GM23248 (cell line): ENCODE measurements at regions not wholly inside any gene's neighbourhood (a gene's known extent, or its start where the extent isn't known, plus 50 kb on each side); places are given as distances from the start of the nearest gene placed in this dataset.
"Not testable (repeated sequence)": the region's sequence is repeated elsewhere in the genome, so short reads cannot be mapped to it uniquely, and the experiment has no call there.

Source experiments
- DNase-seq: peaks from one replicate; pipeline ENCODE4 v3.0.0-alpha.2; 2015
- H2AFZ ChIP-seq: fragments of 200-600 bp; sonication (generic); 2 replicates; pipeline ENCODE4 v1.6.1; 2016; ENCODE audit warnings: antibody characterized with exemption
- H3F3A ChIP-seq: fragments of 200-600 bp; sonication (generic); 2 replicates; pipeline ENCODE4 v1.6.1; 2016; ENCODE audit warnings: mild to moderate bottlenecking, antibody characterized with exemption, mixed run types; ENCODE audit not compliant: insufficient read depth
- H3K27ac ChIP-seq: fragments of 200-600 bp; sonication (generic); 2 replicates; pipeline ENCODE4 v1.5.1; 2016; ENCODE audit warnings: mild to moderate bottlenecking
- H3K27me3 ChIP-seq: fragments of 200-600 bp; sonication (generic); replicated peaks from 2 replicates; pipeline ENCODE4 v1.6.1; 2016; ENCODE audit warnings: mild to moderate bottlenecking; ENCODE audit not compliant: insufficient read depth
- H3K36me3 ChIP-seq: fragments of 200-600 bp; sonication (generic); 2 replicates; pipeline ENCODE4 v1.6.1; 2016; ENCODE audit warnings: low read depth, mild to moderate bottlenecking
- H3K4me1 ChIP-seq: fragments of 200-600 bp; sonication (generic); 2 replicates; pipeline ENCODE4 v1.6.1; 2016; ENCODE audit warnings: mild to moderate bottlenecking; ENCODE audit not compliant: insufficient read depth
- H3K4me2 ChIP-seq: fragments of 200-600 bp; sonication (generic); one replicate; pipeline ENCODE4 v1.6.1; 2016; ENCODE audit warnings: mild to moderate bottlenecking; ENCODE audit not compliant: unreplicated experiment
- H3K4me3 ChIP-seq: fragments of 200-600 bp; sonication (generic); 2 replicates; pipeline ENCODE4 v1.5.1; 2016; ENCODE audit warnings: mild to moderate bottlenecking
- H3K79me2 ChIP-seq: fragments of 200-600 bp; sonication (generic); 2 replicates; pipeline ENCODE4 v1.6.1; 2016; ENCODE audit warnings: mild to moderate bottlenecking; ENCODE audit not compliant: insufficient read depth
- H3K9ac ChIP-seq: fragments of 200-600 bp; sonication (generic); 2 replicates; pipeline ENCODE4 v1.6.1; 2016; ENCODE audit warnings: mild to moderate bottlenecking
- H3K9me2 ChIP-seq: fragments of 200-600 bp; sonication (generic); 2 replicates; pipeline ENCODE4 v1.6.1; 2016; ENCODE audit warnings: mixed run types, mild to moderate bottlenecking, moderate library complexity; ENCODE audit not compliant: insufficient read depth
- H3K9me3 ChIP-seq: fragments of 200-600 bp; sonication (generic); one replicate; pipeline ENCODE4 v1.6.1; 2017; ENCODE audit warnings: low read depth
- H4K20me1 ChIP-seq: fragments of 200-600 bp; sonication (generic); 2 replicates; pipeline ENCODE4 v1.6.0; 2016; ENCODE audit not compliant: insufficient read depth
- EZH2 ChIP-seq: fragments of 200-600 bp; sonication (generic); IDR thresholded peaks from 2 replicates; pipeline ENCODE4 v1.6.1; 2018; ENCODE audit warnings: antibody characterized with exemption, mild to moderate bottlenecking; ENCODE audit not compliant: insufficient read depth, poor library complexity, severe bottlenecking
- EZH2phosphoT487 ChIP-seq: fragments of 200-600 bp; sonication (generic); IDR thresholded peaks from 2 replicates; pipeline ENCODE4 v1.6.1; 2018; ENCODE audit warnings: antibody characterized with exemption, moderate library complexity, mild to moderate bottlenecking, low read depth; ENCODE audit not compliant: insufficient read depth
- WGBS, 2 experiments: methylation state at CpG; one replicate each; pipeline ENCODE4 v1.1.6; 2015 to 2017; ENCODE audit warnings: low lambda C conversion rate in 2 of 2, low coverage in 1 of 2; ENCODE audit errors: missing lambda C conversion rate in 2 of 2; 5-methylcytosine and 5-hydroxymethylcytosine counted together
- in situ Hi-C: fragments of 300-500 bp; cut with MboI; formaldehyde crosslinking; loops from 2 replicates; pipeline ENCODE4 v1.15.0; 2020

GRCh38 chr13:90721937-90722336, 625.5 kb upstream of the MIR17HG start:
- no peaks in the 10 kb centered on the region for H4K20me1 ChIP-seq
- 58 to 63% methylated on average over 3 of the region's 3 CpGs for WGBS, 2 experiments
- TF ChIP-seq EZH2: no peak
- TF ChIP-seq EZH2phosphoT487: no peak

GRCh38 chr13:90723381-90723780, 624.1 kb upstream of the MIR17HG start:
- Histone ChIP-seq H3K79me2 (no peaks in the 10 kb centered on the region), H3K36me3 (no peaks in the 10 kb centered on the region), H3F3A (peaks cover 12% of the 10 kb centered on the region), H3K27me3 (no peaks in the 10 kb centered on the region), H4K20me1 (no peaks in the 10 kb centered on the region), H3K4me1 (peaks cover 27% of the 10 kb centered on the region), H3K9me3 (no peaks in the 10 kb centered on the region), H3K4me2 (peak overlapping the region; percentile 3), H3K4me3 (no peak overlapping the region), H2AFZ (peak overlapping the region; percentile 24; the same call in 1 of the 2 replicates), H3K9me2 (no peaks in the 10 kb centered on the region), H3K9ac (no peak overlapping the region), H3K27ac (no peak overlapping the region)
- 86 to 96% methylated on average over 1 of the region's 1 CpG for WGBS, 2 experiments
- in situ Hi-C loops: no loop called here
- DNase-seq: no peak
- TF ChIP-seq EZH2phosphoT487: no peak
- no peak for TF ChIP-seq EZH2

More at GRCh38 chr13:90721937-90722336, 625.5 kb upstream of the MIR17HG start:
- no peak for DNase-seq
- Histone ChIP-seq H3K9me2 (no peaks in the 10 kb centered on the region), H3K79me2 (no peaks in the 10 kb centered on the region), H3K36me3 (no peaks in the 10 kb centered on the region), H3F3A (peaks cover 25% of the 10 kb centered on the region), H3K9ac (no peak overlapping the region), H3K4me3 (no peak overlapping the region), H2AFZ (no peak overlapping the region), H3K27me3 (no peaks in the 10 kb centered on the region), H3K9me3 (no peaks in the 10 kb centered on the region), H3K4me1 (peaks cover 40% of the 10 kb centered on the region), H3K27ac (no peak overlapping the region), H3K4me2 (no peak overlapping the region)
- in situ Hi-C loops: no loop called here

GRCh38 chr13:90726375-90726774, 621.1 kb upstream of the MIR17HG start:
- no peaks in the 10 kb centered on the region for H4K20me1 ChIP-seq
- no peak for DNase-seq
- no peaks in the 10 kb centered on the region for H3K9me2 ChIP-seq
- no peak overlapping the region for H3K27ac ChIP-seq
- no peak overlapping the region for H2AFZ ChIP-seq
- in situ Hi-C loops: no loop called here
- WGBS, 2 experiments: 47 to 51% methylated on average over 2 of the region's 2 CpGs
- no peak overlapping the region for H3K4me2 ChIP-seq
- H3K9me3 ChIP-seq: no peaks in the 10 kb centered on the region
- H3F3A ChIP-seq: no peaks in the 10 kb centered on the region
- no peaks in the 10 kb centered on the region for H3K79me2 ChIP-seq
- H3K36me3 ChIP-seq: no peaks in the 10 kb centered on the region
- no peak overlapping the region for H3K9ac ChIP-seq
- H3K27me3 ChIP-seq: no peaks in the 10 kb centered on the region
- H3K4me1 ChIP-seq: peaks cover 15% of the 10 kb centered on the region
- TF ChIP-seq EZH2phosphoT487 (no peak), EZH2 (no peak)
- H3K4me3 ChIP-seq: no peak overlapping the region

GRCh38 chr13:90732049-90732448, 615.4 kb upstream of the MIR17HG start:
- Histone ChIP-seq H4K20me1 (no peaks in the 10 kb centered on the region), H3K4me2 (no peak overlapping the region), H3K9ac (no peak overlapping the region), H2AFZ (no peak overlapping the region), H3K9me3 (no peaks in the 10 kb centered on the region), H3K36me3 (no peaks in the 10 kb centered on the region), H3K79me2 (no peaks in the 10 kb centered on the region), H3K27ac (no peak overlapping the region), H3K27me3 (no peaks in the 10 kb centered on the region), H3K9me2 (no peaks in the 10 kb centered on the region), H3K4me1 (no peaks in the 10 kb centered on the region), H3K4me3 (no peak overlapping the region), H3F3A (no peaks in the 10 kb centered on the region)
- WGBS, 2 experiments: 85 to 100% methylated on average over 2 of the region's 2 CpGs
- no peak for DNase-seq
- TF ChIP-seq EZH2 (no peak), EZH2phosphoT487 (no peak)
- in situ Hi-C loops: no loop called here

GRCh38 chr13:90734497-90734896, 613.0 kb upstream of the MIR17HG start:
- H3K79me2 ChIP-seq, H3K9me3 ChIP-seq, H3K4me3 ChIP-seq, H3K4me2 ChIP-seq, DNase-seq, H3K27ac ChIP-seq, H2AFZ ChIP-seq, H3F3A ChIP-seq, H3K4me1 ChIP-seq, H3K9ac ChIP-seq, H3K27me3 ChIP-seq, in situ Hi-C loops, H4K20me1 ChIP-seq, H3K9me2 ChIP-seq, H3K36me3 ChIP-seq: not testable (repeated sequence)
